HUES48 (cell line): ENCODE measurements at regions not wholly inside any gene's neighbourhood (a gene's known extent, or its start where the extent isn't known, plus 50 kb on each side); places are given as distances from the start of the nearest gene placed in this dataset.

Experiments
- H3K27ac ChIP-seq: one replicate; pipeline ENCODE4 v1.7.0; 2013; ENCODE audit warnings: low read depth, low read length, inconsistent platforms
- H3K27me3 ChIP-seq: 2 replicates; pipeline ENCODE4 v1.6.1; 2013; ENCODE audit warnings: mild to moderate bottlenecking, low read length; ENCODE audit not compliant: control insufficient read depth, insufficient read depth
- H3K36me3 ChIP-seq: 2 replicates; pipeline ENCODE4 v1.6.1; 2013; ENCODE audit warnings: low read length; ENCODE audit not compliant: control insufficient read depth, insufficient read depth
- H3K4me1 ChIP-seq: 2 replicates; pipeline ENCODE4 v1.6.1; 2013; ENCODE audit warnings: mild to moderate bottlenecking, low read length; ENCODE audit not compliant: control insufficient read depth, insufficient read depth
- H3K4me3 ChIP-seq: 2 replicates; pipeline ENCODE4 v1.5.1; 2013; ENCODE audit warnings: mild to moderate bottlenecking, low read depth, low read length
- H3K9ac ChIP-seq: 2 replicates; pipeline ENCODE4 v1.6.1; 2013; ENCODE audit warnings: mild to moderate bottlenecking, low read depth, low read length, moderate library complexity
- H3K9me3 ChIP-seq: 2 replicates; pipeline ENCODE4 v1.6.1; 2013; ENCODE audit warnings: low read length; ENCODE audit not compliant: control insufficient read depth, insufficient read depth

DNA sequence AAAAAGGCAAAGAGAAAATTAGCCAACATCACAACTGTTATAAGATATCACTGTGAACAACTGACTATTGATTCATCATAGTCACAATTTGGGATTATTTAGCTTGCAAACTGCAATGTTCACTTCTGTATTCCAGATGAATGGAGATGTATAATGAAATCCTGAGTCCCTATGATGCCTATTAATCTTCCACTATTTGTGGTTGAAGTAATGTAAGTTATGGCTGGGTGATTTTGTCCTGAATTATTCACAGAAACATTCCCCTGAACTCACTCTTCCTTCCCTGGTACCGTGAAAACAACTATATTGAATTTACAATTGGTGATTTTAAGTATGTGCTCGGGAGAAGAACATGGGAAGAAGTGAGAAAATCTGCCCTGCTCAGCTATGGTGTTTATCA lies 50.8 kb upstream of the NPFFR2 start:
- Histone ChIP-seq H3K4me3 (no peak overlapping the region), H3K9ac (no peak overlapping the region), H3K27ac (no peak overlapping the region), H3K9me3 (no peaks in the 10 kb centered on the region), H3K27me3 (no peaks in the 10 kb centered on the region), H3K36me3 (no peaks in the 10 kb centered on the region), H3K4me1 (no peaks in the 10 kb centered on the region)
